Tibial nerve (tissue), 4 donors: ENCODE measurements at regions not wholly inside any gene's neighbourhood (a gene's known extent, or its start where the extent isn't known, plus 50 kb on each side); places are given as distances from the start of the nearest gene placed in this dataset.

Experiments used
- DNase-seq, 2 donors: peaks; one replicate each; pipeline ENCODE4 v3.0.0-alpha.2; 2019; ENCODE audit warnings: low spot score in 2 of 2
- H3K27ac ChIP-seq, 4 donors: fragments of 200-600 bp; sonication (generic) in 3 of 4; one replicate each; pipeline ENCODE4 v1.5.1; 2017 to 2019; ENCODE audit warnings: mild to moderate bottlenecking in 1 of 4
- H3K27me3 ChIP-seq, 2 donors: fragments of 200-600 bp; sonication (generic) in 1 of 2; one replicate each; pipeline versions ENCODE4 v1.5.1 to v1.6.0; 2017 to 2019
- H3K36me3 ChIP-seq, 3 donors: fragments of 200-600 bp; sonication (generic); one replicate each; pipeline ENCODE4 v1.5.1; 2018 to 2019
- H3K4me1 ChIP-seq, 4 donors: fragments of 200-600 bp; sonication (generic) in 3 of 4; one replicate each; pipeline ENCODE4 v1.5.1; 2017 to 2019
- H3K4me3 ChIP-seq, 4 donors: fragments of 200-600 bp; sonication (generic) in 3 of 4; one replicate each; pipeline ENCODE4 v1.5.1; 2017 to 2019; ENCODE audit warnings: mild to moderate bottlenecking in 1 of 4, moderate library complexity in 1 of 4
- H3K9me3 ChIP-seq, 4 donors: fragments of 200-600 bp; sonication (generic) in 3 of 4; one replicate each; pipeline ENCODE4 v1.5.1; 2017 to 2019
- EP300 ChIP-seq, 2 donors: sonication (generic); formaldehyde crosslinking; IDR thresholded peaks; one replicate each; pipeline ENCODE4 v1.6.1; 2017; ENCODE audit warnings: antibody characterized with exemption in 2 of 2, mild to moderate bottlenecking in 1 of 2
- POLR2A ChIP-seq, 2 donors: fragments of 450-650 bp; IDR thresholded peaks; one replicate each; pipeline ENCODE4 v1.6.1; 2017; ENCODE audit warnings: antibody characterized with exemption in 2 of 2, mild to moderate bottlenecking in 2 of 2, moderate library complexity in 2 of 2
- WGBS, 2 donors: methylation state at CpG; one replicate each; pipeline ENCODE4 v1.1.5; 2018; 5-methylcytosine and 5-hydroxymethylcytosine counted together
- TF ChIP-seq, protein P1 (sequence below), 5 experiments: fragments of 200-600 bp in 3 of 5; fragments of 450-650 bp in 2 of 5; sonication (generic) in 3 of 5; IDR thresholded peaks; one replicate each; pipeline ENCODE4 v1.5.1; 2016 to 2019; ENCODE audit warnings: antibody characterized with exemption in 5 of 5, mild to moderate bottlenecking in 3 of 5, moderate library complexity in 2 of 5

DNA sequence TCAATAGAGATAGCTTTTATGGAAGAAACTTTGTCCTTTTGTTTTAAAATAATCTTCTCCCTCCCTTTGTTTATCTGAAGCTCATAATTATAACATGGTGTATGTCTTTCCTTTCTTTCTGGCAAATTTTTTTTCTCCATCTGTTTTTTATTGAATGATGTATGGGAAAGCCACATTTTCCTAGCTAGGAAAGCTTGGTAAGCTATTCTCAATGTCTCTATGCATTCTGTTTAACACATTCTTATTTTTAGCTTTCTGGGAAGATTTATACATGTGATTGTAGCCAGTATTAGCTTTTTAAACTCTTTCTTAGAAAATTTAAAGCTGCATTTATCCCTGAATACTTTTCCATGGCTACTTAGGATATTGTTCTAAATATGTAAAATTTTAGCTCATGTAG is 124.9 kb upstream of the CSNK1A1L start:
- Histone ChIP-seq H3K4me3 (no peak overlapping the region), H3K27ac (no peak overlapping the region), H3K27me3 (no peaks in the 10 kb centered on the region), H3K9me3 (peaks cover 0 to 12% (median 1%) of the 10 kb centered on the region in 4 donors), H3K4me1 (peaks cover 0 to 2% (median 0%) of the 10 kb centered on the region in 4 donors), H3K36me3 (no peaks in the 10 kb centered on the region)
- TF ChIP-seq, protein P1, sequence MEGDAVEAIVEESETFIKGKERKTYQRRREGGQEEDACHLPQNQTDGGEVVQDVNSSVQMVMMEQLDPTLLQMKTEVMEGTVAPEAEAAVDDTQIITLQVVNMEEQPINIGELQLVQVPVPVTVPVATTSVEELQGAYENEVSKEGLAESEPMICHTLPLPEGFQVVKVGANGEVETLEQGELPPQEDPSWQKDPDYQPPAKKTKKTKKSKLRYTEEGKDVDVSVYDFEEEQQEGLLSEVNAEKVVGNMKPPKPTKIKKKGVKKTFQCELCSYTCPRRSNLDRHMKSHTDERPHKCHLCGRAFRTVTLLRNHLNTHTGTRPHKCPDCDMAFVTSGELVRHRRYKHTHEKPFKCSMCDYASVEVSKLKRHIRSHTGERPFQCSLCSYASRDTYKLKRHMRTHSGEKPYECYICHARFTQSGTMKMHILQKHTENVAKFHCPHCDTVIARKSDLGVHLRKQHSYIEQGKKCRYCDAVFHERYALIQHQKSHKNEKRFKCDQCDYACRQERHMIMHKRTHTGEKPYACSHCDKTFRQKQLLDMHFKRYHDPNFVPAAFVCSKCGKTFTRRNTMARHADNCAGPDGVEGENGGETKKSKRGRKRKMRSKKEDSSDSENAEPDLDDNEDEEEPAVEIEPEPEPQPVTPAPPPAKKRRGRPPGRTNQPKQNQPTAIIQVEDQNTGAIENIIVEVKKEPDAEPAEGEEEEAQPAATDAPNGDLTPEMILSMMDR (IDR thresholded peaks at IDR 0.05), result no peak
- TF ChIP-seq POLR2A (IDR thresholded peaks at IDR 0.05) (no peak), EP300 (IDR thresholded peaks at IDR 0.05) (no peak)
- no peak for DNase-seq

DNA sequence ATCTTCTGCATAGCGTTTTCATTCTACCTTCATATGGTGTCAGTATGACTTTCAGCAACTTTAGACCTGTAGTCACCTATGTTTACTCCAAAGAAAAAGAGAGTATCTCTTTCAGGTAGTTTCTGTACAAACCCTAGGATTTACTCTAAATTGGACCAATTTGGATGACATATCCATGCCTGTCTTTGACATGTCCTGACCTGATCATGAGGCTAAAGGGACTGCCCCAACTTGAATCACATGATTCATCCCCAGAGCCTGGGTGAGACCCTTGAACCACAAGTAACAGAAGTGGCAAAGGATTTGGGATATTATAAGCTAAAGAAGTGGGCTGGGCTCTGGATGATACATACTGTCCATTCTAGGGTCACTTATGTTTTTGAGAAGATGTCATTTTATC is 124.5 kb upstream of the CSNK1A1L start:
- H3K36me3 ChIP-seq, result no peaks in the 10 kb centered on the region
- 0% methylated on average over 1 of the region's 1 CpG for WGBS, 2 donors
- H3K27me3 ChIP-seq, result no peaks in the 10 kb centered on the region
- TF ChIP-seq EP300 (IDR thresholded peaks at IDR 0.05) (no peak), POLR2A (IDR thresholded peaks at IDR 0.05) (no peak)
- TF ChIP-seq, protein P1 (IDR thresholded peaks at IDR 0.05), result no peak
- H3K4me3 ChIP-seq, result no peak overlapping the region
- DNase-seq, result no peak
- peaks cover 0 to 15% (median 1%) of the 10 kb centered on the region in 4 donors for H3K9me3 ChIP-seq
- H3K27ac ChIP-seq, result no peak overlapping the region
- H3K4me1 ChIP-seq, result peaks cover 0 to 4% (median 0%) of the 10 kb centered on the region in 4 donors

DNA sequence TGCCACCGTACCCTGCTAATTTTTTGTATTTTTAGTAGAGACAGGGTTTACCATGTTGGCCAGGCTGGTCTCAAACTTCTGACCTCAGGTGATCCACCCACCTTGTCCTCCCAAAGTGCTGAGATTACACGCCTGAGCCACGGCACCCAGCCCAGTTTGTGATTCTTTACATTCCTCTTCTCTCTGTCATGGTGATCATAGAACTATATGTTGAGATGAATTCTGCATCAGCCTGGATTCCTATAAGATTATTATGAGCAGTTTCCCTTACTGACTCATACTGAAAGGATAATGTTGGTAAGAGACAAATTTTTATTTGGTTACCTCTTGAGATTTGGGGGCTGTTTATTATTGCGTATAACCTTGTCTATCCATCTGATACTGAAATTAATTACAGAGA is 121.5 kb upstream of the CSNK1A1L start:
- Histone ChIP-seq H3K36me3 (no peaks in the 10 kb centered on the region), H3K4me1 (peaks cover 0 to 4% (median 0%) of the 10 kb centered on the region in 4 donors), H3K4me3 (no peak overlapping the region), H3K27ac (no peak overlapping the region), H3K9me3 (peaks cover 0 to 17% (median 0%) of the 10 kb centered on the region in 4 donors), H3K27me3 (no peaks in the 10 kb centered on the region)
- TF ChIP-seq EP300 (IDR thresholded peaks at IDR 0.05) (no peak), POLR2A (IDR thresholded peaks at IDR 0.05) (no peak)
- TF ChIP-seq, protein P1 (IDR thresholded peaks at IDR 0.05), result no peak
- 92 to 93% methylated on average over 4 of the region's 4 CpGs for WGBS, 2 donors
- no peak for DNase-seq

DNA sequence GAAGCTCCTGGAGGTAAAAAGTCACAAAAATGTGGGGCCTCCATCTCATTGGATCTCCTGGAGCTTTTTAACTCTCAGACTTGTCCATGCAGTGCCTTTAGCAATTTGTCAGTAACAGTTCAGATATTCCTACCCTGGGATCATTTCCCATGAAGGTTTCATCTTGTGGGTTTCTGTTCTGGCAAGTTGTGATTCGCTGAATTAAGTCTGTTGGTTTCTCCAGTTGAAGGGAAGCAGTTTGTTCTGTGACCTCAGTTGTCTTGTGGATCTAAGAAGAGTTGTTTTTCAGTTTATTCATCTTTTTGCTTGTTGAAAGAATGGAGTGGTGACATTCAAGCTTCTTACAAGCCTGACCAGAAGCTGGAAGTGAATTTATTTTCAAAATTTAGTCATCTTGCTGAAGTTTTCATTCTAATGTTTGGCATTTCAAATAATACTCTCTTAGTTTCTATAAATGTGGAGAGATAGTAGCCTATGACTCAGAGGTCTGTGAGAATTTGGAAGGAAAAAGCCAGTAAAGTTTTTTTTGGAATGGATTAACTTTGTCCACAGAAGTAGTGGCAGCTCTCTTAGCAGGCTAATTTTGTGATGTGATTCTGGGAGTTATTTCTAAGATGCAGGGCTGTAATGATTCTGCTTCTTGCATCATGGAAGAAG is 120.1 kb upstream of the CSNK1A1L start:
- TF ChIP-seq, protein P1 (IDR thresholded peaks at IDR 0.05), result no peak
- TF ChIP-seq EP300 (IDR thresholded peaks at IDR 0.05), result no peak
- TF ChIP-seq POLR2A (IDR thresholded peaks at IDR 0.05), result no peak
- WGBS, 2 donors, result 48 to 64% methylated on average over 1 of the region's 1 CpG
- Histone ChIP-seq H3K4me1 (peaks cover 0 to 4% (median 0%) of the 10 kb centered on the region in 4 donors), H3K27me3 (no peaks in the 10 kb centered on the region), H3K4me3 (no peak overlapping the region), H3K27ac (peak overlapping the region in 1 of 4 donors; percentile 3), H3K36me3 (no peaks in the 10 kb centered on the region), H3K9me3 (peaks cover 0 to 17% (median 0%) of the 10 kb centered on the region in 4 donors)
- DNase-seq, result no peak

DNA sequence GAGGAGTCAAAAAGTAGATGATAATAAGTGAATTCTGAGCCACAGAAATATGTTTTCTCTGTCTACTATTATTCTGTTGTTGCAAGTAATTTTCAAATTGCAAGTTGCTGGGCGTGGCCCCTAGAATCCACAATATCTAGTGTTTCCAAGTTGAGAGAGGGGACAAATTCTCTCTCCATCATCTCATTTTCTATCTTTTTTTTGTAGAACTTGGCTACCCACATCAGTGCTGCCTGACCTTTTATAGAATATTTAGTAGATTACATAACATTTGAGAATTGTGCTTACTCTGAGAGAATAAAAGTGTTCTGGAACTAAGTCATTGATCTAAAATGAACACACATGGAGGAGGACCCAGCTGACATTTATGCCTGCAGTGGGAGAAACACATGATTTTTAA is 110.9 kb upstream of the CSNK1A1L start:
- H3K4me1 ChIP-seq, result no peaks in the 10 kb centered on the region

More for the DNA sequence above, 110.9 kb upstream of the CSNK1A1L start:
- DNase-seq, result no peak
- 27 to 46% methylated on average over 1 of the region's 1 CpG for WGBS, 2 donors
- Histone ChIP-seq H3K9me3 (peaks cover 0 to 4% (median 0%) of the 10 kb centered on the region in 4 donors), H3K36me3 (no peaks in the 10 kb centered on the region), H3K27me3 (no peaks in the 10 kb centered on the region), H3K4me3 (no peak overlapping the region), H3K27ac (no peak overlapping the region)
- TF ChIP-seq EP300 (IDR thresholded peaks at IDR 0.05) (no peak), POLR2A (IDR thresholded peaks at IDR 0.05) (no peak)
- TF ChIP-seq, protein P1 (IDR thresholded peaks at IDR 0.05), result no peak
